Inflammatory macrophage treated with lipopolysaccharide for 4 hours (primary cell): ENCODE measurements at regions not wholly inside any gene's neighbourhood (a gene's known extent, or its start where the extent isn't known, plus 50 kb on each side); places are given as distances from the start of the nearest gene placed in this dataset.

Experiments used
- DNase-seq: peaks from one replicate; pipeline ENCODE4 v3.0.0-alpha.2; 2020

DNA sequence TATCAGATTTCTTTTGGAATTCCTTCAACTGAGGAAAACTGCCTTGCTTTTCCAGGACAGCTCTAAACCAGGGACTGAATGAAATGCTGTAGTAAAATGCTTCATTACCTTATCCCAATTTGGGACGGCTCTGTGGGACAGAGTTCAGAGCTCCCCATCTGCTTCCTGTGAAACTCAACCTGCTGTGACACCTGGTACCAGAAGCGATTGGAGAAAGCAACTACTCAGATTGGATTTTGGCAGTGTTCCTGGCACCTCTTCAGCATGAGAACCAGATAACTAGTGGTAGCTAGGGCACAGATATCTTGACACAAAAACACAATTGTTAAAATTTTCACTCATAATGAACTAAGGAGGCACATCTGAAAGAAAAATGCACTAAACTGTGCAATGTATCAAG is 539.1 kb downstream of the SI start:
- no peak for DNase-seq

DNA sequence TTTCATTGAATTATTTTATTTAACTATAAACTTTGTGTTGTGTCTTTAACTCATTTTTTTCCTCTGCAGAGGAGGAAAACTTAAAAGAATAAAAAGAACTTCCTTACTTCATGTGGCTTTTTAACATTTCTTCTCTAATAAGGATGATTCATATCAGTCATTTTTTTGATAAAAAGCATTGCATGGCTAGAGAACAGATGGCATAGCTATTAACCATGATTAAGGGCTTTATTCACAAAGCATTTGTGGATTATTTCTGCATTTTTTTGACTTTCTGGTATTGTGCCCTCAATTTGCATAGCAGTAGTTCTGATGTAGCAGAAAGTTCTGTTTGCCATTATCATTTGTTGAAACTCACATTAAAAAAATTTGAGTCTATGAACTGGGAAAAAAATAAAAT is 540.8 kb downstream of the SI start:
- no peak for DNase-seq

DNA sequence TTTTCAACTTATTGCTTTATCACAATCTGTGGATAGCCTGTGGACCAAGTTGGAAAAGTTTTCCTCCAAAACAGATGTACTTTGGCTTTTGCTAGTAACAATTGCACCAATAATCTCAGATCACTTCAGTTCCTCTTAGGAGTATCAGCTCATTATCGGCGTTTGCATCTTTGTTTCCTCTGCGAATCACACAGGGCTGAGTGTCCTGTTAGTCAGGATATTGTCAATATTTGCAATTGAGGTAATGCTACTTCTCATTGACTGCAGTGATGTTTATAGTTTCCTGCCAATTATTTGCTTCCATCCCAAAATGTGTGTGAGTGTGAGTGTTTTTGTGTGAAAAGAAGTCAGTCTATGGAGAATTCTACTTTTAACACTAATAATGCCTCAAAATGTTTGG is 545.0 kb downstream of the SI start:
- DNase-seq = no peak

DNA sequence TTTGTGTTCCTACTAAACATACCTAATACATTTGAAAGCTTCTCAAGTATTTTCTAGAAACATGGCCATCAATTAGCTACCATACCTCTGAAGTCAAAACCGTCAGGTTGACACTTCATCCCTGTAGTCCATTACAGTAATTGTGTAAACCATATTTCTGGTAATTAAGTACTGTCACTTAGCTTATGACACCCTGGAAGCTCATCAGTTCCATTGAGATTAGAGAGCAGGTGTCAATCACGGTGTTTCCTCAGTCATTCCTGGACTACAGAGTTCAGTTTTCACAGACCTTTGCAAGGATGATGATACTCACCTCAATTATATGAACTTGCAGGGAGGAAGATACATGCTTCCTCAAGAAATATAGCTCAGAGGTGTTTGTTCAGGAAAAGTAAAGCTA is 552.0 kb downstream of the SI start:
- DNase-seq = no peak

DNA sequence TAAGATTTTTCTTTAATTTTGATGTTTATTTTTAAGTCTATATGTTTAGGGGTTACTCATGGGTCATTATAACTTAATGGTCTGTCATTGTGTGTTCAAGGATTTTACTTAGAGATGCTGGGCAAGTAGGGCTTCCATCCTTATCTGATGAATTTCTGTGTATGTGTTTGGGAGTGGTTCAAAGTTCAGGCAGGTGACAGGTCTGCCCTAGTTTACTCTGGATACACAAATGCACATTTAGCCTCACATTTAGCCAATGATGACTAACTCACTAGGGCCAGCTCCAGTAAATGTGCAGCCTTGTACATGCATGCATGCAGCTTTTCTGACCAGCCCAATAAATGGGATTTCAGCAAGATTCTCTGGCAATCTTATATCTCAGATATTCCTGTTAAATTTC is 554.1 kb downstream of the SI start:
- no peak for DNase-seq

DNA sequence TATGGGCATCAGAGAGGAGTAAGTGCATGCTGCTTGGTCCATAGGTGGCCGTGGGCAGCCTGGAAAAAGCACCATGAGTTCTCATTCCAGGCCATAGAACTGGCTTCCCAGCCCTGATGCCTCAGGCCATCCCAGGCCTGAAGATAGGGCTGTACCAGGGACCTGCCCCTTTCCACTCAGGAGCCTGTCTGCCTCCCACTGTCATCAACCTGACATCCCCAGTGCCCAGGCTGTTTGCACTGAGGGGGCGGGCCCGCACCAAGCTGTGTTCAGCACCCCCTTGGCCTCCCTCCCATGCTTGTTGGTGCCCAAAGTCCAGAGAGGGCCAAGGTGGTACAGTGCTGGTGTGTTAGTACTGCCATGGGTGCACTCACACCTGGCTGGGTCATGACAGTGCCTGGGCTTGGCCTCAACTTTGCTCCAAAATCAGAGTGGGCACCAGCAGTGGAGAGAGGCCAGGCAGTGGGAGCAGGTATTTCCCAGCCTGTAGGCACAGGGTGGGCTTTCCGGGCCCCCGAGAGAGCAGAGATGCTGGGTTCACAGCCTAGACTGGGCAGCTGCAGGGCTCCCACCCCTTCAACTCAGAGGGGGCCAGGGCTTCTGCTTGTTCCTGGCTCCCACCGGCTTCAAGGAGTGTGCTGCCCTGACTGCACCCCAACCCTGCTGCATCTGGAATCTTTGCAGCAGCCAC is 556.1 kb downstream of the SI start:
- DNase-seq = no peak

DNA sequence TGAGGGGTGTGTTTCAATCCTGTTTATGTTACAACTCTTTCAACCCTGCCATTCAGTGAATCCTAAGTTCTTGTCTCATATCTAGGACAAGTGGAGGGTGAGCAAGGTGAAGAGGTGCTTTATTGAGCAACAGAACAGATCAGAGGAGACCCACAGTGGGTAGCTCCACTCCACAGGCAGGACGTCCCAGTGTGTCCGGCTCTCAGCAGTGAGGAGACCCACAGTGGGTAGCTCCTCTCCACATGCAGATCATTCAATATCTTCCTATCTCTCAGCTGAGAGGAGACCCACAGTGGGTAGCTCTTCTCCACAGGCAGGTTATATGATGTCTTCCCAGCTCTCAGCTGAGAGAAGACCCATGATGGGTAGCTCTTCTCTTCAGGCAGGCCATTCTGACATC is 556.7 kb downstream of the SI start:
- no peak for DNase-seq

DNA sequence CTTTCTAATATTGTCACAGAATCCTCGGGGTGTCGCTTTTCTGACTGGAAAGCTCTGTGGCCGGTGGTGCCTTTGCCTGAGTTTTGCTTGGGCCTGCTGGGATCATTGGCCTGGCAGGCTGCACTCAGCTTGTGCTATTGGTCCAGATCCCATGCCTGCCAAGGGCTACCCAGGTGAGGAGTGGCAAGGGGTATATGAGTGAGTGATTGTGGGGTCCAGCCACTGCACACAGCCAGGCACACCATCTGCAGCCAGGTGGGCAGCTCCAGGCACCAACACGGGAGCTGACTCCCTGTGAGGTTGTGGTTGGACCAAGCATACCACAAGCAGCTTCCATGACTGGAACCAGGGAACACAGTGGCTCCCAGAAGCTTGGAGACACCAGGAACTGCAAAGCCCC is 557.2 kb downstream of the SI start:
- DNase-seq = no peak

DNA sequence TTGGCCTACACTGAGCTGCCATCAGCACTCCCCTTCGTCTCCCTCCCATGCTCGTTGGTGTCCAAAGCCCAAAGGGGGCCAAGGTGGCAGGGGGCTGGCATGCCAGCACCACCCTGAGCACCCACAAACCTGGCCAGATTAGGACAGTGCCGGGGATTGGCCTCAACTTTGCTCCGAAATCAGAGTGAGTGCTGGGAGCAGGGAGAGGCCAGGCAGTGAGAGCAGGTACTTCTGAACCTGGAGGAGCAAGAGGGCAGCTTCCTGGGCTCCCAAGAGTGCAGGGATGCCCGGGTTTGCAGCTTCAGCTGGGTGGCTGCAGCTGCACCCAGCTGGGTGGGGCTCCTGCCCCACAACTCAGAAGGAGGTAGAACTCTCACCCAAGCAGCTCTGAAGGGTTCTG is 563.0 kb downstream of the SI start:
- no peak for DNase-seq

DNA sequence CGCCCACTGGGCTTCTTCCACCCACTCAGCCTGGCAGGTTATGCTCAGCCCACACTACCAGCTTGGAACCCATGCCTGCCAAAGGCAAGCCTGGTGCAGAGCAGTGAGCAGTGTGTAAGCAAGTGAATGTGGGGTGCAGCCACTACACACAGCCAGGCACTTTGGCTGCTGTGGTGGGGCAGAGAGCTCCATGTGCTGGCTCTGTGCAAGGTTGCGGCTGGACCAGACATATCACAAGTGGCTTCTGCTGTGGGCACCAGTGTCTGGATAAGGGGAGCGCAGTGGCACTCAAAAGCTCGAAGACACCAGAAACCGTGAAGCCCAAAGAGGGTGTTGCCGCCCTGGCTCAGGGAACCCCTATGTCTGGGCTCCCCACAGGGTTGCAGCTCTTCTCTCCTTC is 563.7 kb downstream of the SI start:
- DNase-seq = no peak

DNA sequence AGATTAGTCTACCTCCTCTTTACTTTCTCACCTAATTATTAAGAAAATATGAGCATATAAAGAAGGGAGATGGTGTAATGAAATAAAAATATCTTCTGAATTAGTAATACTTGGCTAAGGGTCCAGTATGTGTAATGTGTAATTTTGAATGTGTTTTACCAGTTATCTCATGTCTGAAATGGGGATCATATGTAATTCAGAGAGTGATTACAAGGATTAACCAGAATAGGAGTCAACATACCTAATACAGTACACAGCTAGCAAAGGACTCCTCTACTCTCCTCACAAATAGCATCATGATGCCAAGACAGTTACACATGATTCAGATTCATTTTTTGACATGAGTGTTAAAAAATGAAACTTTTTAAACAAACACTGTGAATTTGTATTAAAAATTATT is 570.4 kb downstream of the SI start:
- DNase-seq = no peak

DNA sequence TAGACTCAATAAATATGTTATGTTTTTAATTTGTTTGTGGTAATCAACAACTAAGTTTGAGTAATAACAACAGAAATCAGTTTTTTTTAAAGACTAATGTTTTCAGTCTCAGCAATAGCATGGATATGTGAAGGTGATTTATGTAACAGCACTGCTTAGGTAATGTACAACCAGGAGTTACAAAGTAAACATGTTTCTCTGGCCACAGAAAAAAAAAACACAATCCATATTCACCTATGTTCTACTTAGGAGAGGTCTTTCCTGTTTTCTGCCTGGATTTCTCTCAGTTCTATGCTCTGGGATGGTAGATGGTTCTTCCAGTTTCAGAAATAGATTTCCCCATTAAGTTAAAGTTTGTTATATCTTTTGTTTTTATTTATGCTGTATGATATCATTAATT is 579.4 kb downstream of the SI start:
- DNase-seq = no peak

DNA sequence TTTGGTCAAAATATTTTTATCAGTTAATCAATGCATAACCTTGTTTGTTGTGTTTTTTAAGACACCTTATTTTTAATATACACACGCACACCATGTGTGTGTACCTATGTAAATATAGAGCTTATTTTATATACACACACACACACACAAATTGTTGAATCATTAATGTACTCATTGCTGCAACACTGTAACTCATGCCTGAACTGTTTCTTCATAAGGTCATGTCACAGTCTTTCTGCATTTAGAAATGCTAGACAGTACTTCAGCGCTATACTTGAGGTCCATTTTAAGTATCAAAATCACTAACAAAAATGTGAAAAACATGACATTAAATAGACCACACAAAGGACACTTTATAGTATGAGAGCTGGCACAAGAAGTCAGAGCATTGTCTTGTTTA is 589.4 kb downstream of the SI start:
- no peak for DNase-seq

DNA sequence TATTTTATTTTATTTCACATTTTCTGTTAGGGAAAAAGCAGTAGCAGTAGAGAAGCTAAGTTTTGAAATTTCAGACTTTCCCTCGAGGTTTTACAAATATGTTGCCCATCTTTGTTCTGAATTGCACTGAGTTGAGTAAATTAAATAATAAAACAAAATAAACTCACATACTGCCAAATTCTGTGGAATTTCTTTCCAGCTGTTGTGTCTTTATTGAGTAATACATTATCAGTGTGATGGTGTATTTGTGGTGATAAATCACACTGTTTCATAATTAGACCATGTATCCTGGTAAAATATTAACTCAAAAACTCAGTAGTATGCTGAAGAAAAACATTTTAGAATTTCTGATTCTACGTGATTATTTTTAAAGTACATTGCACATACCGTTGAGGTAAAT is 592.1 kb downstream of the SI start:
- DNase-seq = no peak

DNA sequence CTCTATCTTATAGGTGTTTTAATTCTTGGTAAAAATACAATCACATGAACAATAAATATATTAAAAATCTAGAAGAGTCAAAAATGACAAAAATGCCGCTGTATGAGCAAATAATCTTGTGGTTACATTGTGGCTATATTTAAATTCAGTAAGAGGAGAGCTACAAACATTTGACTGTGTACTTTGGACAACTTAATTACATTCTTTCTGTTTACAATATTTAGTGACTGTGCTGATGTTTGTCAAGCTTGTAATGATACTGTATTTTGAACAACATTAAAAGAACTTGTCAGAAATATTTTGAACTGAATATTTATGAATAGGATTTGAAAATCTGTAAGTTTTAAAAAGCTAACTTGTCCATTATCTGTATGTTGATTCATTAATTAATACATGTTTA is 598.3 kb downstream of the SI start:
- no peak for DNase-seq

DNA sequence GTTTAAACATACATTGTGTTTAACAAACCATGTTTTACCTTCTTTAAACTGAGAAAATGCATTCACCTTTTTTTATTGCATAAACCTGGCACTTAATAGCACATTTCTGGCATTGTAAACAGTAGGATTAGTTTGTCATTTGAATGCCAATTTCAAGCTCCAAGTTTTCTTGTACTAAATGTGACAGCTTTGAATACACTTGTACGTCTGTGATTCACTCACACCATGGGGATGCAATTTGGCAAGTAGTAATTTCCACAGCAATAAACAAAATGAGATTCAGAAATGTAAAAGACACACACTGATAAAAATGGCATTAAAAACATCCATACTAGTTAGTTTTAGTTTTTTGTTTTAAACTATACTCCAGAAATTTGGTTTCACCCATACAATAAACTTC is 598.9 kb downstream of the SI start:
- no peak for DNase-seq

DNA sequence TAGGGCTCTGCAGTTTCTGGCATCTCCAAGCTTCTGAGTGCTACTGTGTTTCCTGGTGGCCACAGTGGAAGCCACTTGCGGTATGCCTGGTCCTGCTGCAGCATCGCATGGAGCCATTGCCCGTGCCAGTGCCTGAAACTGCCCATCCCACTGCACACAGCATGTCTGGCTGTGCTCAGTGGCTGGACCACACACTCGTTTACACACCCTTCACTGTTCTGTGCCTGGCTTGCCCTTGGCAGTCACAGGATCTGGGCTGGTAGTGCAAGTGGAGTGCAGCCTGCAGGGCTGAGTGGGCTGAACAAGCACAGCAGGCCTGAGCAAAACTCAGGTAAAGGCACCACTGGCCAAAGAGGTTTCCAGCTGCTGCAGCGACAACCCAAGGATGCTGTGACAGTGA is 600.0 kb downstream of the SI start:
- DNase-seq = no peak

DNA sequence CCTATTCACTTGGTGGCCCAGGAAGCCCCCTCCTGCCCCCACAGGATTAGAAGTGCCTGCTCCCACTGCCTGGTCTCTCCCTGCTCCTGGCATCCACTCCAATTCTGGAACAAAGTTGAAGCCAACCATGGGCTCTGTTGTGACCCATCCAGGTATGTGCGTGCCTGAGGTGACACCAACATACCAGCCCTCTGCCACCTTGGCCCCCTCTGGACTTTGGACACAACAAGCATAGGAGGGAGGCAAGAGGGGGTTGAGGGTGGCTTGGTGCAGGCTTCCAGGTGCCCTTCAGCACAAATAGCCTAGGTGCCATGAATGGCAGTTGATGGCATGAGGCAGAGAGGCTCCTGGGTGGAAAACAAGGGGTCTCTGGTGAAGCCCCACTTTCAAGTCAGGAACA is 600.9 kb downstream of the SI start:
- no peak for DNase-seq

DNA sequence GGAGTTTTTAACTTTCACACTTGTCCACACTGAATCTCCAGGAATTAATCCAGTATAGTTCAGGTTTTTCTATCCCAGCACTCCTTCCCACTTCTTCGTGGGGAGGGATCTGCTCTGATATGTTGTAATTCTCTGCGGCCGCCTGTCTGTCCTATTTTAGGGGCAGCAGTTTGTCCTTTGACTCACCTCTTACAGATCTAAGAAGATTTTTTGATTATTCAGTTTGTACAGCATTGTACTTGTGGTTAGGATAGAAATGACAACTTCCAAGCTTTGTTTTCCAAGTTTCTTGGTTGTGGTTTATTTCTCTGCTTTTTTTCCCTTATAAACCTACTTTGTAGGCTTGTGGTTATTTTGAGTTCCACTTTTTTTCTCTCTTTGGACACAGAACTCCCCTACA is 601.7 kb downstream of the SI start:
- no peak for DNase-seq

DNA sequence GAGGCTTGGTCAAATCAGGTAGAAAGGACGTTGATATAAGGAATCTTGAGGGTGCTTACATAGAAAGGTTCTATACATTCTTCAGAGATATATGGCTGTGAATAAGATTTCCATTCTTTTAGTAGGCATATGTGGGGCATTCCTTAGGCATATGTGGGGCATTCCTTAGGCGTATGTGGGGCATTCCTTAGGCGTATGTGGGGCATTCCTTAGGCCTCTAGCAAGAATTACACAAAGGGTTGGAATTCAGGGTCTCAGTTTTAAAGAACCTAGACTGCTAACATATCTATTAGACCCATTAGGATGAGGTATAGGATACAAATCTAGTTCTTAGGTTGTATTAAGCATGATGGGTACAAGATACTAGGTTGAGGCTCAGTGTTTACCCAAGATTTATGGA is 607.8 kb downstream of the SI start:
- DNase-seq = no peak

DNA sequence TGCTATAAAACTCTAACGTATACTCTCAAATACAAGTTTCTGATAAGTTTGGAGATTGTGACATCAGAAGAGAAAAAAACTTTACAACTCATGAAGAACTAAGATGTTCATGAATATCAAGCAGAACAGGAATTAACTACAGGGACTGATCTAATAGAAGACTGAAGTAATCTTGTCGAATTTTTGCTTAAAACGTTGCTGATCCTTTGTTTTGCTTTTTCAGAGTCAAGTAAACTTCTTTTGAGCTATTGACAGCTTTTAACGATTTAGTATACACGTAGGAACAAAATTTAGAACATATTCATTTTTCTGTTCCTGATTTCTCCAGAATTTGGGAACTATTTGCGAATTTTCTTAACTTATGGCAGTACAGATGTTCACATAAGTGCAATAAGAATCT is 610.2 kb downstream of the SI start:
- no peak for DNase-seq

DNA sequence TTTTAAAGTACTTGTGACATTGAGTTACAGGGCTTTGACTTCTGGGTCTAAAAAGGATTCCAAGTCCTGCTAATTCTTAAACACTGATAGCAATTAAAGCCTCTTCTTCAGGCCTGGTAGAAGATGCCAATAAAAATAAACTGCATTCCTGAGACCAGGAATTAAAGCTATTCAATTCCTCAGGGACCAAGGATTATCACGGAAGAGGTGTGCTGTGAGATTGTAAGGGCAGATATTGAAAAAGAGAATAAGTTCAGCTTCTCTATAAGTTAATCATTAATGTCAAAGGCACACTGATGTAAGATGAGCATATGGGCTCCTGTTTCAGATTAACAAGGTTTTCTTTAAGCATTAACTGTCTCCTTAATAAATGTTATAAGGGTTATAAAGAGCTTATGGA is 611.3 kb downstream of the SI start:
- no peak for DNase-seq

DNA sequence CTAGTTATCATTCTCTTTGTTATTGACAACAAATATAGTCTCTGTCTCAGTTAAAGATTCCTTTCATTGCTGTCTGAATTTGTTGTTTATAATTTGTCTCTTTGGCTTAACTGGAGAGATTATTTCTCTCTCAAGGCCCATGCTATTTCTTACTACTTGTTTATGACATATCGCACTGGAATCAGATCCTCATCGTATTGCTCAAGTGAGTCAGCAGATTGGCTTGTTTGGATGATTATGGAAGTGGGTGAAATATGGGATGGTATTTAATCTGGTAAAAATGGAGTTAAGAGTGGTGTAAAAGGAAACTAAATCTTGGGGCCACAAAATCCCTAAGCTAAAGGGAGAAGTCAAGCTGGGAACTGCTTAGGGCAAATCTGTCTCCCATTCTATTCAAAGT is 613.1 kb downstream of the SI start:
- DNase-seq = no peak

DNA sequence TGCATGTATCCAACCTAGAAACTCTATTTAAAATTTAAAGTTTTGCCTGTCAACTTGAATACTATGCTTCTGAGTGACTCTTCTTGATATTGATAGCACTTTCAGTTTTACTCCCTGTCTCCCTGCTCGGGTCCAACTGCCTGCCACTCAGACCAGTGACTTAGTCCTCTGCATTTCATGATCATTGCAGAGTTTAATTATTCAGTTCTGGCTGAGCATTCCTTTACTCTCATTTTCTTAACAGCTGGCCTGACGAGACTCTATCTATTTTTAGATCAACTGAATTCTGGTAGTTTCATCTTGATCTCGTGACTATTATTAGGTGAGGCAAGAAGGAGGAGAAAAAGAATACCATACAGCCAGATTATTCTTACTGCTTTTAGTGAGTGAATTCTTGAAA is 617.4 kb downstream of the SI start:
- DNase-seq = no peak

DNA sequence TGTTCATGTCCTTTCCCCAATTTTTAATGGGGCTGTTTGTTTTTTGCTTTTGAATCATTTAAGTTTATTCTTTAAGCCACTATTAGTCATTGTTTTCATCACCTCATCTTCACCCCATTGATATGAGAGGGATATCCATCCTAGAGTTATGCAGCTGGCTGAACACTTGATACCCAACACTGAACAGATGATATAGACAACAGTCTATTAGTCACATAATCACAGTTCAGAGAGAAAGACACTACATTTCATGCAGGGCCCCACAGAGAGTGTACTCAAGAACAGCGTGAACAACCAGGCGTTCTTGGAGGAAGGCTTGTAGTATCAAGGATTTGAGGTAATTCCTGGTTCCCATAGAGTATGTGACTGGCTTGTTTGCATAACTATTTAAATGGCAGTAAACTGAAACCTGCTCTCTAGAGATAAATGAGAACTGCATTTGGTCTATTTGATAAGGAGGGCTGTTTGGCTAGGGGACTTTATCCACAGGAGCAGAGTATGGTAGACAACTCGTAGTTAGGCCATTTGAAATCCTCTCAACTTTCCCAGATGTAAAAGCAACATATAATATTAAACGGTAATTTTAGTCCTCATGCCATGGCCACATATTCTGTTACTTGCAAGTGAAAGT is 618.7 kb downstream of the SI start:
- no peak for DNase-seq

DNA sequence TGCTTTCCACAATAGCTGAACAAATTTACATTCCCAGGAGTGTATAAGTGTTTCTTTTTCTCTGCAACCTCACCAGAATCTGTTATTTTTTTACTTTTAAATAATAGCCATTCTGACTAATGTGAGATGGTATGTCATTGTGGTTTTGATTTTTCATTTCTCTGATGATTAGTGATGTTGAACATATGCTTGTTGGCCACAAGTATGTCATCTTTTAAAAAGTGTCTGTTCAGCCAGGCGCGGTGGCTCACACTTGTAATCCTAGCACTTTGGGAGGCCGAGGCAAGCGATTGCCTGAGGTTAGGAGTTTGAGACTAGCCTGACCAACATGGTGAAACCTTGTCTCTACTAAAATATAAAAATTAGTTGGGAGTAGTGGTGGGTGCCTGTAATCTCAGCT is 619.3 kb downstream of the SI start:
- no peak for DNase-seq
